CD4-positive, alpha-beta T cell (primary cell): ENCODE measurements at regions not wholly inside any gene's neighbourhood (a gene's known extent, or its start where the extent isn't known, plus 50 kb on each side); places are given as distances from the start of the nearest gene placed in this dataset.

Source experiments
- ATAC-seq: fragments of 200-7000 bp; cut with Tn5 transposase; one replicate; pipeline ENCODE4 v1.10.0; 2022; ENCODE audit warnings: mild to moderate bottlenecking; ENCODE audit not compliant: poor library complexity
- CTCF ChIA-PET: fragments of 350-600 bp; sonication (Branson Sonifier 250); formaldehyde crosslinking; loops from one replicate; lab custom pipeline; 2021; ENCODE audit warnings: antibody characterized with exemption, inconsistent platforms; lab: Charles Lee
- POLR2A ChIA-PET: fragments of 350-600 bp; sonication (Branson Sonifier 250); formaldehyde crosslinking; loops from one replicate; lab custom pipeline; 2021; ENCODE audit warnings: antibody characterized with exemption, inconsistent platforms; lab: Charles Lee
- DNase-seq, 14 experiments: peaks; one replicate each; pipeline ENCODE4 v3.0.0-alpha.2; 2013 to 2020; ENCODE audit warnings: mixed read lengths in 2 of 14
- H3K27ac ChIP-seq, 2 donors: one replicate each; pipeline versions ENCODE4 v1.5.1 to v1.7.0; 2013; ENCODE audit warnings: low read length in 2 of 2, low read depth in 1 of 2, mild to moderate bottlenecking in 1 of 2
- H3K27me3 ChIP-seq, 2 experiments: 1 replicate in 1 of 2; 2 replicates in 1 of 2; pipeline versions ENCODE4 v1.6.1 to v1.7.0; 2013; ENCODE audit warnings: low read length in 2 of 2, control low read depth in 1 of 2, mild to moderate bottlenecking in 1 of 2, moderate library complexity in 1 of 2; ENCODE audit not compliant: insufficient read depth in 2 of 2, control insufficient read depth in 1 of 2
- H3K36me3 ChIP-seq: one replicate; pipeline ENCODE4 v1.6.1; 2013; ENCODE audit warnings: low read length, control low read depth; ENCODE audit not compliant: insufficient read depth
- H3K4me1 ChIP-seq: one replicate; pipeline ENCODE4 v1.6.1; 2013; ENCODE audit warnings: low read length, control low read depth; ENCODE audit not compliant: insufficient read depth
- H3K4me3 ChIP-seq: one replicate; pipeline ENCODE4 v1.5.1; 2013; ENCODE audit warnings: mild to moderate bottlenecking, low read length, moderate library complexity
- H3K9me3 ChIP-seq, 2 experiments: 1 replicate in 1 of 2; 2 replicates in 1 of 2; pipeline versions ENCODE4 v1.6.1 to v1.7.0; 2013; ENCODE audit warnings: low read length in 2 of 2, mild to moderate bottlenecking in 2 of 2, control low read depth in 1 of 2, moderate library complexity in 1 of 2; ENCODE audit not compliant: control insufficient read depth in 1 of 2, insufficient read depth in 1 of 2
- H3K27ac Mint-ChIP-seq: one replicate; pipeline ENCODE4 v1.8.0; 2020; ENCODE audit warnings: mixed read lengths
- H3K27me3 Mint-ChIP-seq: one replicate; pipeline ENCODE4 v1.8.0; 2021; ENCODE audit warnings: mixed read lengths
- H3K36me3 Mint-ChIP-seq: one replicate; pipeline ENCODE4 v1.8.0; 2021; ENCODE audit warnings: low read depth, mixed read lengths
- H3K4me1 Mint-ChIP-seq: one replicate; pipeline ENCODE4 v1.8.0; 2021; ENCODE audit warnings: low read depth, mixed read lengths
- H3K4me3 Mint-ChIP-seq: one replicate; pipeline ENCODE4 v1.8.0; 2020; ENCODE audit warnings: mild to moderate bottlenecking, mixed read lengths
- H3K9me3 Mint-ChIP-seq: one replicate; pipeline ENCODE4 v1.8.0; 2020; ENCODE audit warnings: mixed read lengths
- intact Hi-C, 2 experiments: fragments of 100-400 bp; cut with DNase I in 1 of 2; cut with micrococcal nuclease in 1 of 2; formaldehyde crosslinking; loops; one replicate each; pipeline versions ENCODE4 v1.15.1 to v1.9.0; 2023 to 2025; cut with DNase I, micrococcal nuclease
- TF ChIP-seq, protein P1 (sequence below): fragments of 200-600 bp; IDR thresholded peaks from one replicate; pipeline ENCODE4 v1.8.0; 2022; ENCODE audit warnings: antibody characterized with exemption, mild to moderate bottlenecking

DNA sequence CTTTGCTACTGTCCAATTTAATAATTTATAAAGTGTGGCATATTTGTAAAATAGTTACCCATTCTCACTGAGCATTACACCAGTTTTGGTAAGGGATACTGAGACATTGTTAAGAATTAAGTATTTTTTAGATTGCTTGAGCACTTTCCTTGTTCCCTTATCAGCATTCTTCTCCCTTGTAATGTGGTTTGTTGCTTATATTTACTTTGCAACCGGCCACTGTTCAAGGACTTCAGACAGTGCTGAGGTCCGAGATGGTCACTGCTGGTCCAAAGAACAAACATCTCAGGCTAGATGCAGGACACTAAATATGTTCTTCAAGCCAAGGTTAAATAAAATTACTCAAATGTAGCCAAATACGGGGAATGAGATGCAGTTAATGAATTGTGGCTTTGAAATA lies 161.4 kb downstream of the TM9SF2 start:
- Histone ChIP-seq H3K9me3 (no peaks in the 10 kb centered on the region), H3K36me3 (no peaks in the 10 kb centered on the region), H3K4me3 (no peak overlapping the region), H3K4me1 (peaks cover 24% of the 10 kb centered on the region), H3K27me3 (no peaks in the 10 kb centered on the region), H3K27ac (no peak overlapping the region)
- ChIA-PET CTCF (no interaction called here), POLR2A (no interaction called here)
- intact Hi-C loops = loop anchor here in 1 of 2 experiments (5.0 kb wide), 1 partner anchor 160 kb away; no protein-coding TSS in a partner anchor
- no peaks in the 10 kb centered on the region for H3K9me3 Mint-ChIP-seq
- no peak overlapping the region for H3K4me3 Mint-ChIP-seq
- peaks cover 25% of the 10 kb centered on the region for H3K4me1 Mint-ChIP-seq
- H3K36me3 Mint-ChIP-seq = no peaks in the 10 kb centered on the region
- H3K27ac Mint-ChIP-seq = no peak overlapping the region
- ATAC-seq = no peak
- DNase-seq = no peak
- TF ChIP-seq, protein P1, sequence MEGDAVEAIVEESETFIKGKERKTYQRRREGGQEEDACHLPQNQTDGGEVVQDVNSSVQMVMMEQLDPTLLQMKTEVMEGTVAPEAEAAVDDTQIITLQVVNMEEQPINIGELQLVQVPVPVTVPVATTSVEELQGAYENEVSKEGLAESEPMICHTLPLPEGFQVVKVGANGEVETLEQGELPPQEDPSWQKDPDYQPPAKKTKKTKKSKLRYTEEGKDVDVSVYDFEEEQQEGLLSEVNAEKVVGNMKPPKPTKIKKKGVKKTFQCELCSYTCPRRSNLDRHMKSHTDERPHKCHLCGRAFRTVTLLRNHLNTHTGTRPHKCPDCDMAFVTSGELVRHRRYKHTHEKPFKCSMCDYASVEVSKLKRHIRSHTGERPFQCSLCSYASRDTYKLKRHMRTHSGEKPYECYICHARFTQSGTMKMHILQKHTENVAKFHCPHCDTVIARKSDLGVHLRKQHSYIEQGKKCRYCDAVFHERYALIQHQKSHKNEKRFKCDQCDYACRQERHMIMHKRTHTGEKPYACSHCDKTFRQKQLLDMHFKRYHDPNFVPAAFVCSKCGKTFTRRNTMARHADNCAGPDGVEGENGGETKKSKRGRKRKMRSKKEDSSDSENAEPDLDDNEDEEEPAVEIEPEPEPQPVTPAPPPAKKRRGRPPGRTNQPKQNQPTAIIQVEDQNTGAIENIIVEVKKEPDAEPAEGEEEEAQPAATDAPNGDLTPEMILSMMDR = no peak
- no peaks in the 10 kb centered on the region for H3K27me3 Mint-ChIP-seq

GRCh38 chr13:99661791-99662190 lies 160.5 kb downstream of the TM9SF2 start:
- TF ChIP-seq, protein P1 = no peak
- Histone ChIP-seq H3K9me3 (no peaks in the 10 kb centered on the region), H3K27me3 (no peaks in the 10 kb centered on the region), H3K4me1 (peaks cover 29% of the 10 kb centered on the region), H3K27ac (no peak overlapping the region), H3K4me3 (no peak overlapping the region), H3K36me3 (no peaks in the 10 kb centered on the region)
- no peak for ATAC-seq
- H3K4me1 Mint-ChIP-seq = peaks cover 34% of the 10 kb centered on the region
- intact Hi-C loops = loop anchor here in 1 of 2 experiments (5.0 kb wide), 1 partner anchor 161 kb away; no protein-coding TSS in a partner anchor
- no peak for DNase-seq
- no peaks in the 10 kb centered on the region for H3K27me3 Mint-ChIP-seq
- POLR2A ChIA-PET = no interaction called here
- CTCF ChIA-PET = no interaction called here
- H3K27ac Mint-ChIP-seq = no peak overlapping the region
- no peaks in the 10 kb centered on the region for H3K9me3 Mint-ChIP-seq
- H3K36me3 Mint-ChIP-seq = no peaks in the 10 kb centered on the region
- no peak overlapping the region for H3K4me3 Mint-ChIP-seq

DNA sequence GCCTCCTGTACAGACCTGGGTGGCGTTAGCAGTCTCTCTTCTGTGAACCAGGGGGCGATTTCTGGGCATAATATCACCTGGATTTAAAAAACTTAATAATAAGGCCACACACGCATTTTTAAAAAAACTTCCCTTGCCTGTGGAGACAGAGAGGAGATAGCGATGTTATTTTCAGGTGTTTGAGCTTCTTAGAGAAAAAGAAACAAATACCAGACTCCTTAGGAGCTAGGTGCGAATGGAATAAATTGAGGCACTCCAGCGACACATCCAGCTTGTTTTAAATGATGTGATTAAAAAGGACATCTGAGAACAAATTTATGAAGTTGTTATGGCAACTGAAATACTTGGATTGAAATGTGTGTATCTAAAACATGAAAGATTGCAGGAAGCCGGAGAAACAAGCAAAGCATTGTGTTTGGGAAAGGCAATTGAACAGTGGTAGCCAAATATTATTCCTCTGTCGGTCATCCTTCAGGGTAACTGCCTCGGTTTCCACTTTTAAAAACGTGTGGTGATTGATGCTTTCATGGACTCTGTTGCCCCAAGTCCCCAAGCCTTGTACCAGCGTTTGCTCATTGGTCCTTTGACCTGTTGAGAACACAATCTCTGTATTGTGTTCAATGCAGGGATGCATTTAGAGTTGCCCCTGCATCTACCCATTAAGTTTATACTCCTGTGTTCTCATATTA lies 158.7 kb downstream of the TM9SF2 start:
- H3K4me3 ChIP-seq = no peak overlapping the region
- Mint-ChIP-seq H3K4me1 (peaks cover 48% of the 10 kb centered on the region), H3K27me3 (no peaks in the 10 kb centered on the region), H3K27ac (peak overlapping the region; percentile 97), H3K4me3 (peak overlapping the region; percentile 40), H3K9me3 (no peaks in the 10 kb centered on the region), H3K36me3 (no peaks in the 10 kb centered on the region)
- no peaks in the 10 kb centered on the region for H3K9me3 ChIP-seq
- peak overlapping the region in 1 of 2 donors; percentile 85 for H3K27ac ChIP-seq
- peaks cover 37% of the 10 kb centered on the region for H3K4me1 ChIP-seq
- H3K27me3 ChIP-seq = no peaks in the 10 kb centered on the region
- H3K36me3 ChIP-seq = no peaks in the 10 kb centered on the region
- DNase-seq (no peak), ATAC-seq (no peak)
- POLR2A ChIA-PET = interaction anchor here (1.0 kb wide), 1 partner anchor 52 kb away, joined by 4 read pairs; no protein-coding TSS in a partner anchor
- TF ChIP-seq, protein P1 = no peak
- intact Hi-C loops = loop anchor here (2.0 to 10.0 kb wide), 9 partner anchors 53 to 1442 kb away; partner anchors contain the start of genes CLYBL (in 1 of the 2), GGACT (in 1 of the 2) and PCCA (in 1 of the 2)
- CTCF ChIA-PET = no interaction called here
